ENCODE measurements at regions not wholly inside any gene's neighbourhood (a gene's known extent, or its start where the extent isn't known, plus 50 kb on each side); places are given as distances from the start of the nearest gene placed in this dataset.
"Not testable (repeated sequence)": the region's sequence is repeated elsewhere in the genome, so short reads cannot be mapped to it uniquely, and the experiment has no call there.

DNA sequence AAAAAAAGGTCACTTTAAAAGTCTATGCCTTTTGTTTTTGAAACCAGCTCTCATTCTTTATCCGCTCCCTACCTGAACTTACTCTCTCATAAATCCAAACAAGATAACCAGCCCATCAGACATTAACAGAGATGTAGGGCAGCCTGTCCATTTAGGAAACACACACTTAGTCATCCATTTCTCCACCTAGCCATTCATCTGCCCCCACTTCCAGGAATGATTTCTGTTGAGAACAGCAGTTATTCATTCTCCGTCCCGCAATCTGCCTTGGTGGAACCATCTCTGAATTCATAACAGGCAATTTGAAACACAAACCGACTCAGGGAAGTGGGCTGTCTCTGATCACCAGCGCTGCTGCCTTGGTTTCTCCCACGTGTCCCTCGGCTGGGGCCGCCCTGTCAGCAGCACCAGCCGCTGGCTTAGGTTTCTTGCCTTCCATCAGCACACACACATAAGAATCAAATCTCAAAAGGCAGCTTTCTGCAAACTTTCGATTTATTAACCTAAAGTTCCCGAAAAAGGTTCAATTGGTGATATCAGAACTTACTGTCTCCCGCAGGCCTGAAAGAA, 528.2 kb upstream of the NRP1 start:
- no peak for DNase-seq (ENCODE audit: low read depth, low spot score)

DNA sequence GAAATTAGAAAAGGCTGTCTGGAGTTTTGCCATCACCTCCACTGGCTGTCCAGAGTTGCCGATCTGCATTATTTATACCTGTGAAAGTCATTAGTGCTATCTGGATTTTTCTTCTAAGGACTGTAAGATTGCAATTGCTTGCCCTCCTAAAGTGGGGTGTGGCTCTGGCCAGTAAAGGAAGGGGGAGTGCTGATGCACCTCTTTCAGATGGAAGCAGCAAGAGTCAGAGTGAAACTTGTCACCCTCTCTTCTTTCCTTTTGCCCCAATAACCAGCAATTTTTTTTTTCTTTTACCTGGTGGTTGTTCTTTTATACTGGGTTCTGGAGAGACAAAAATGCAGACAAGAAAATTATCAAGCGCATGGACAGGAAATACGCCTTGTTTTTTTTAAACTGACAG, 527.4 kb upstream of the NRP1 start:
- no peak for DNase-seq (ENCODE audit: low read depth, low spot score)

DNA sequence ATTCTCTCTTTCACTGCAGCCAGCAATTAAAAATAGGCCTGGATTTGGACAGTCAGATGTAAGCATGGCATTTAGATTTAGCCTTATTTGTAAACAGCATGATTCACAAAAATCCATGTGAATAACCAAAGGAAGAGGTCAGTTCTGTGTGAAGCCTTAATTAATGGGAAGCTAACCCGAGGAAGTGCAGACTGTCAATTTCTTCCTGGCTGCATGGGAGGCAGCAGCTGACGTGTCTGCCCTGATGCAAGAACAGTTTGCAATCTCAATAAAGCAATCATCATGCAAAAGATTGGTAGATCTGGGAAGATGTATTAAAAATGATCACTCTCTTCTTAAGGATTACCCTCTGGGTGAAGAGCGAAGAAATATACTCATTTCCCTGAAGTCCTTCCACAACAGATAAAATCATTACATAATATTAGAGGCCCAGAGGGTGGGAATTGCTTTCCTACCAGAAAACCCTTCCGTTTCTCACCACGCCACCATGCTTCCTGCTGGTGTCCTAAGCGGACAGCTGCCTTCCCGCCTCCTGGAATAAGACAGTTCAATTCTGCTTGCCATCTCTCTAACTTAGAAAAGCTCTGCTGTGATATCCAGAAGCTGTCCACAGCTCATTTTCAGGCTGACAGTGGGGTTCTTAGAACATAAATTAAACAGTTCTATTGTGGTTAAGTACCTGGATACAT, 526.7 kb upstream of the NRP1 start:
- DNase-seq (ENCODE audit: low read depth, low spot score) = no peak

DNA sequence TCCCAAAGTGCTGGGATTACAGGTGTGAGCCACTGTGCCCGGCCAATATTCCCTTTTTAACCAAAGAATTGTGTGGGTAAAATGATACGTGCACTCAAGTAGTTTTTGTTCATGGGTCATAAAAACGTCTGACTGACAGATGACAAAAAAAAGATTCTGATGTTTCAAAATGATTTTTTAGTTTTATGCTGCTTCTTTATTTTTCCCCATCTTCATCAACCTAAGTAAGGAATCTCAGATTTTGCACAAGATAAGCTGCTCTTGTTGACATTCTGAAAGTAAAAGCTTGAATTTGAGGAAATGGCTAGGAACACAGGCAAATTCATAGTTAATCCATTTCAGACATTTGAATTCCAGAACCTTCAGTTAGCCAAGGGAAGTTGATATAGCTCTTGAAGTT, 526.1 kb upstream of the NRP1 start:
- no peak for DNase-seq (ENCODE audit: low read depth, low spot score)

DNA sequence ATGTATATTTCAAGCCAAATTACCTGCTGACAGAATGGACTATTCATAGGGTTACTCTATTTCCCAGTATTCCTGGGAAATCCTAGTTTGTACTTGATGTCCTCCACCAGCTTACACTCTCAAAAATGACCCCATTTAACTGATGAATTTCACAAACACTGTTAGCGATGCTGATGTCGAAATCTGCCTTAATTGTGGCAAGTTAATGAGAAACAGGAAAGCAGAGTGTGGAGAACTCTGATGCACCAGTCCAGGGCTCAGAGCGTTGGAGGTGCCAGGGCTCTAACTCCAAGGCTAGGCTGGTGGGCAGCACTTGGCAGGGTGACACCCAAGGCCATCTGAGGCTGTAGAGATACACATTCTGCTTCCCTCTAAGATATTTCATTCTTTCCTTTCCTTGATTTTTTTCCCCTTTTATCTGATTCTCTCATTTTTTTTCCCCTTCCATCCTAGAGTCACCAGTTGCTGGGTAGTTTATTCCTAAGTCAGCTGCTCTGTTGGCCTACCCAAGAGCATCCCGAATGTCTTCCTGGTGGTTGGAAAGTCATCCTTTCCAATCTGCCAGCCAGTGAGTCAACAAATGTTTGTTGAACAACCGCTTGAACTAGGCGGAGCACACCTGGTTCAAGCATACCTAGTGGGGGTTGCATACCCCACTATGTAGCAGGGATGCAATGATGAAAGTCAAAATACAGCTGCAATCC, 525.0 kb upstream of the NRP1 start:
- DNase-seq (ENCODE audit: low read depth, low spot score) = no peak

DNA sequence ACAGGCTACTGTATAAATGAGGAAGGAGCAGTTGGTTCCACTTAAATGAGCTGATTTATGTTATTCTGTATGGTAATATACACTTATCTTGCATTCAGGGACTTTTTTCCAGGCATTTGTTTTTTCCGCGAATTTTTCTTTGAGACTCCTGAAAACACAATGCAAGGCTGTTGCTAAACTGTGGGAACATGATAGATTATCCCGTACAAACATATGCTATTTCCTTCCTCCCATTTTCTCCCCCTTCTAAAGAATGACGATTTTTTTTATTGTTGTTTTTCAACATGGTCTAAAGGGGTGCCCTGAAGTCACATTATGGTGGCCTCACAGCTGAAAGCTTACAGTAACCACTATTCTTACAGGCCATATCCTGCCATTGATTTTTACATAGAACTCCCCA, 523.9 kb upstream of the NRP1 start:
- DNase-seq (ENCODE audit: low read depth, low spot score) = no peak

DNA sequence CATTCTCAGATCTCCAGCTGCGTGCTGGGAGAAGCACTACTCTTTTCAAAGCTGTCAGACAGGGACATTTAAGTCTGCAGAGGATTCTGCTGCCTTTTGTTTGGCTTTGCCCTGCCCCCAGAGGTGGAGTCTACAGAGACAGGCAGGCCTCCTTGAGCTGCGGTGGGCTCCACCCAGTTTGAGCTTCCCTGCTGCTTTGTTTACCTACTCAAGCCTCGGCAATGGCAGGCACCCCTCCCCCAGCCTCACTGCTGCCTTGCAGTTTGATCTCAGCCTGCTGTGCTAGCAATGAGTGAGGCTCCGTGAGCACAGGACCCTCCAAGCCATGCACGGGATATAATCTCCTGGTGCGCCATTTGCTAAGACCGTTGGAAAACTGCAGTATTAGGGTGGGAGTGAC, 518.8 kb upstream of the NRP1 start:
- not testable (repeated sequence) for DNase-seq (ENCODE audit: low read depth, low spot score)

DNA sequence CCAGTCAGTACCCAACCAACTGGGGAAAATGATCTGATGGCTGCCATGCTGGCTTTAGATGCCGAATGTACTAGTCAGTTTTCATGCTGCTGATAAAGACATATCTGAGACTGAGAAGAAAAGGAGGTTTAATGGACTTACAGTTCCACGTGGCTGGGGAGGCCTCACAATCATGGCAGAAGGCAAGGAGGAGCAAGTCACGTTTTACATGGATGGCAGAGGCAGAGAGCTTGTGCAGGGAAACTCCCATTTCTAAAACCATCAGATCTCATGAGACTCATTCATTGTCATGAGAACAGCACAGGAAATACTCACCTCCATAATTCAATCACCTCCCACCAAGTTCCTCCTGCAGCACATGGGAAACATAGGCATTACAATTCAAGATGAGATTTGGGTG, 508.9 kb upstream of the NRP1 start:
- DNase-seq (ENCODE audit: low read depth, low spot score) = no peak

DNA sequence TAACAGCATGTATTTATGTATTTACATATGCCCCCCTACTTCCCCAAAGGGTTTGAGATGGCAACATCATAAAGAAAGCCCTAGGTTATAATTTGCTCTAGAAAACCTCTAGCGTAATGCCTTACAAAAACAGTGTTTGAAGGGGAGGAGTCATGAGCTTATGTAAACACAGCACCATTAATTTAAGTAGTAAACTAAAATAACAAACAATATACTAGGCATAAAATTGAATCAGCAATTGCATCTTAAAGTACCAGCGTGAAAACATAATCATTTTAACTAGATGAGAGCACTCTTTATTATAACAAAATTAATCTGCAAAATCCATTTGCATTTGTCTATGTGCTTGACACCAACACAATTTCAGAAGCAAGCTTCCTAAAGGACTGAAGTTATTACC, 507.2 kb upstream of the NRP1 start:
- DNase-seq (ENCODE audit: low read depth, low spot score) = no peak

DNA sequence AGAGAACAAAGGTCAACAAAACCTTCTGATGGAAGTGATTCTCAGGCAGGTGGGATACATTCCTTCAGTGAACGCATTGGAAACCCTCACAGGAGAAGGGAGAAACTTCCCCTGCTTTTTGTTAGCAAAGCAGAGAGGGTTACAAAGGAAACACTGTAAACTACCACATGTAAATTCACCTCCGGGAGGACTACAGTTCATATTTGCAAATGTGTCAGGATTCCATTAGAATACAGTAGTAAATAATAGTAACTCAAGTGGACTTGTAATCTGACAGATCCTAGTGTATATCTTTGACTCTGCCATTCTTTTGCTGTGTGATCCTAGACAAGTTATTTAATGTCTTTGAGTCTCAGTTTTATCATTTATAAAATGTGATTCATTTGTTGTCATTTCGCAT, 504.3 kb upstream of the NRP1 start:
- no peak for DNase-seq (ENCODE audit: low read depth, low spot score)

DNA sequence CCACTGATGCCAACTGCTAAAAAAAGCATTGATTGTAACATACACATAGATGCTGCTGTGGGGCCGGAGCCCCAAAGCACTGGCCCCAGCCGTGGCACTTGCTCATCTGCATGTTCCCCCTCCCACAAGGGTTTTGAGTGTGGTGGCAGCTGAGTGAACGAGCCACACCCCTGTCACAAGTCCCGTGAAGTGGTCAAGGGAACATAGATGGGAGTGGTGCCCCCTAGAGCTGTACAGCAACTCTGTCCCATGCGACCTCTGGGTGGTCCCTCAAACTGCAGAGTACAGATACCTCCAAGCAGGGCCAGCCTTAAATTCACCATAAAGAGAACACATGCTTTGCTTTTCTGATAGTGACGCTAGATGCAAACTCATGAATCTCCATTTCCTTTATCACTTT, 503.3 kb upstream of the NRP1 start:
- no peak for DNase-seq (ENCODE audit: low read depth, low spot score)

DNA sequence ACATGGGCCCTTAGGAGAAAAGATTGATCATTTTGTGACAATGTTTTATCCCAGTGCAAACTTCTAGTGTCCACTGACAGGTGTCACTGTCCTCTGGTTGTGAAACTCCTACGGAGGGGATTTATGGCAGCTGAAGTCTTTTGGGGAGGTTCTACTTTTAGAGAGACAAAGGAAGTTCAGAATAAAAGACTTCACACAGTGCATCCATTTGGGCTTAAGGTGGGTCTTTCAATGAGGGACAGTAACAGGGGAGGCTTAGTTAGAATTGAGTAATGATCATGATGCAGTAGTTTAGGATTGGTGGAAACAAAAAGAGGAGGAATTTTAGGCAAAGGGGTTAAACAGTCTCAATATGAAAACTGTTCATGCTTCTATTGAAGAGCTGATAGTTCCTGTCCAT, 501.1 kb upstream of the NRP1 start:
- DNase-seq (ENCODE audit: low read depth, low spot score) = no peak

DNA sequence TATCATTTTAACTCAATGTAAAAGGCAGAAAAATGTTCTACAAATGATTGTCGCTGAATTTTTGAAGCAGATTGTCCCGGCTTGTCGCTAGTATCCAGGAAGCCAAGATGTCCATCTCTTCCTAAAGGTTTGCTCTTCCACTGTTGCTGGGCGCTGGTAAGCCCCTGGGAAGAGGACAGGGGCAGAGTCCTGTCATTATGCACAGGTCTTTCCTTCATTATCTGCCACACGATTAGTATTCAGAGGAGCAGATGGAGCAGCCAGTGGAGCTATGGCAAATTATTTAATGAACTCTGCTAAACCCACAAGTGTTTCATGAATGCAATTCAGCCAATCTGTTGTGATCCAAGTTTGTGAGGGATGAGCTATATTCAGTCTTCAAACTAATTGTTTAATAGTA, 499.1 kb upstream of the NRP1 start:
- no peak for DNase-seq (ENCODE audit: low read depth, low spot score)

DNA sequence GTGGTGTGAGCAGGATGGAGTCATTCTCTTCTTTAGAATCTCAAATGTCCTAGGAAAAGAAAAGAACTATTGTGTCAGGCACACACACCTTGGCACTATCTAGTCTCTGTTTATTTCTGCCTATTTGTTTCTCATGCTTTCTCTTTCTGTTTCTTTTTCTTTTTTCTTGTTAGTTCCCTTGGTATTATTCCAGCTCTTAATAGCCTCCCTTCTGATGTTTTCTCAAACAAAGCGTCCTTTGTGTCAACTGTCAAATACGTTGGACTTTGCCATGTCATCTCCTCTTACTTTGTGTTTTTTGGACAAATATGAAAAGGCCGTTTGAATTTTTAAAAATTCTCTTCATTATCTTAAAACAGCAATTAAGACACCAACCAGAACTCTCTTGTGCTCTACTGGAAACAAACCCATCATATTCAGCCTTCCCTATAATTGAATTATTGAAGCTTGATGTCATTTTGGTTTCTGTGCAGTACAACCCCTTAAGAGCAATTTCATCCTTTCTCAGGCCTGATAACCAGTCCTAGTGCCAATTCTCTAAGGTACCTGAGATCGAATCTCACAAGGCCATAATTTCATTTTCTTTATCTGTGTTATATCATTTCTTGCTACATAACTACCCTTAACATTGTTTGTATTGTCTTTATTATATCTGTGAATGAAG, 497.8 kb upstream of the NRP1 start:
- no peak for DNase-seq (ENCODE audit: low read depth, low spot score)

DNA sequence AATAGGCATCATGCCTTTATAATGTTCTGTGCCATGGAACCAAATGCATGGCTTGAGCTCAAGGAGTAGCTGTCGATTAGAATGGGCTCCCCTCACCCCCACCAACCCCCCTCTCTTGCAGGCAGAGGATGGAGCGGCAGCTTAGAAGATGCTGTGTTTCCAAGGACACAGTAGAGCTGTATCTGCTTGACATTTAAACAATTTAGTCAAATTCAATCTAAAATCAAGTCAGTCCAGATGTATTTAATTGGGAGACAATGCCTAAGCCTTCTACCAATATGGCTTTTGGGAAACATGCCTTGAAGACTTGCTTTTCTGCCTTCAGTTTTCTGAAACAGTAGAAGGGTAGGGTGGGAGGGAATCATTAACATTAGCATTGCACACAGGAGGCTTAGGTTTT, 497.1 kb upstream of the NRP1 start:
- DNase-seq (ENCODE audit: low read depth, low spot score) = no peak

DNA sequence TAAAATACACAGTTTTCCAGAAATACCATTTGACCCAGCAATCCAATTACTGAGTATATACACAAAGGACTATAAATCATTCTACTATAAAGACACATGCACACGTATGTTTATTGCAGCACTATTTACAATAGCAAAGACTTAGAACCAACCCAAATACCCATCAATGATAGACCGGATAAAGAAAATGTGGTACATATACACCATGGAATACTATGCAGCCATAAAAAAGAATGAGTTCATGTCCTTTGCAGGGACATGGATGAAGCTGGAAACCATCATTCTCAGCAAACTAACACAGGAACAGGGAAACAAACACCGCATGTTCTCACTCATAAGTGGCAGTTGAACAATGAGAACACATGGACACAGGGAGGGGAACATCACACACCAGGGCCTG, 495.4 kb upstream of the NRP1 start:
- DNase-seq (ENCODE audit: low read depth, low spot score) = not testable (repeated sequence)

DNA sequence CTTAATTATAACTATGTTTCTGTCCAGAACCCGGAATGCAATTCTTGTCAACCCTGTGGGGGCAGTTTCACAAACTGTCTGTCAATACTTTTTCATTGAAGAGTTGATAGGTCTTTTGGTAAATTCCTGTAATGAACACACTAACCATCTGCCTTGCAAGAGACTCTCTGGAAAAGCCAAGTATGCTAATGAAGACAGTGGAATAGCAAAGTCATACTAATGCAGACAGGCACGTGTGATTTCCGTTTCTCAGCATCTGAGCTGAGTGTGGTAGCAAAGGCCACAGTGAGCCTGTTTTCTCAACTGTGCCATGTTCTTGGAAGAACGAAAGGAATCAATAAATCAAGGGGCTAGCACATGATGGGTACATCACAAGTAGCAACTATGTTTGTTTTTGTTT, 494.1 kb upstream of the NRP1 start:
- DNase-seq (ENCODE audit: low read depth, low spot score) = no peak

DNA sequence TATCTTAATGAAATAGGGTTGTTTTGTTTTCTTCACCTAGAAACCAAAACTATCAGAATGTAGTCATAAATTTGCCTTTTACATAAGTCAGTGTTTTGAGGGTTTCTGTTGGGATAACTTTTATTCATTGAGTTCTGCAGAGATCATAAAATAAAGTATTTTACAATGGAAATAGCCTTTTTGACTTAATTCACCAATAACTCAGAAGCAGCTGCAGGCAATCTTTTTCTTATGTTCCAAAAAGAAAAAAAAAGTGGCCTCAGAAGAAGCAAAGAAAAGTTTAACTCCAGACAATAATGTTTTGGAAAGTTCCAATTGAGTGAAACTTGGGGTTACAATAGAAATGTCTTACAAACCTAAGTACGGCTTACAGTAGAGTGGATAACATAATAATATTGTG, 491.7 kb upstream of the NRP1 start:
- DNase-seq (ENCODE audit: low read depth, low spot score) = no peak

DNA sequence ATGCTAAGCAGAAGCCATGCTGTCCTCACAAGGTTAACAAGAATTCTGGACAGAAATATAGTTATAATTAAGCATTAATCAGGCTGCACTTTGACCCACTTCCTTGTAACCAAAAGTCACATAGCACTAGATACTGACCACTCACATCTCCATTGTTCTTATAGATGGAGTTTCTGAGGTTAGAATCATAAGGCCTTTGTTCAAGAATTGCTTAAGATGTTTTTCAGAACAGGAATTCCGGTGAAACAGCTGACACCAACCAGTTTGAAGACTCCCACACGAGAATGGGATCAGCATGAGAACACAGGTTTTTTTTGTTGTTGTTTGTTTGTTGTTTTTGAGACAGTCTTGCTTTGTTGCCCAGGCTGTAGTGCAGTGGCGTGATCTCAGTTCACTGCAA, 488.3 kb upstream of the NRP1 start:
- DNase-seq (ENCODE audit: low read depth, low spot score) = no peak

DNA sequence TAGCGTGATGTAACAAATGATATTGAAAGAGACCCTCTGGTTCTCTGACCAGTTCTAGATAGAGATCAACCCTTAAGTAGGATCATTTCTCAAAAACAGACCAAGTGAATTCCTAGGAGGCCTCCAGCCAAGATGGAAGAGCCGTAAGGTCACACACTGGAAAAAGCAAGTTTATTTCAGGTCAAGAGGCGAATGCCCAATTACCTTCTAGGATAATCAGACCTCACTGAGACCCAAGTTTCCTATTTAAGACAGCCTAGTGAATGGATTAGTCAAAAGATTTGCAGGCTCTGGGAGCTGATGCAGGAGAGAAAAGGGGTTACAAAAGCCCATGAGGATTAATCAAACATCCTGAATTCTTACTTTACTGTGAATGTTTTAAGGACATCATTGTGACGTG, 486.1 kb upstream of the NRP1 start:
- no peak for DNase-seq (ENCODE audit: low read depth, low spot score)

DNA sequence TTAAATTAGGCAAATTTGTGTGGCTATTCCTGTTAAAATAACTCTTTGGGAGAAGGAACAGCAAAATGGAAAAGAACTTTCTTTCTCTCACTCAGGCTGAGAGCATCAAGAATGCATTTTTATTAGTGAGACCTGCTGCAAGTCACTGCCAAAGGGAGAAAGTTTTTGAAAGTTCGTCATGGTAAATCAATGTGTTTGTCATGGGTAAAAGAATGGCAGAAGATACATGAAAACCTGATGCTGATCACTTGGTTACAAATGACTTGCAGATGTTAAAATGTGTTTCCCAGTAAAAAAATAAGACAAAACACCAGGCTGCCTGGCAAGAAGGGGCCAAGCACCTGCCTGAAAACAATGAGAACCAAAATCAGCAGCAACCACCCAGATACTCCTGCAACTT, 484.7 kb upstream of the NRP1 start:
- DNase-seq (ENCODE audit: low read depth, low spot score) = no peak

DNA sequence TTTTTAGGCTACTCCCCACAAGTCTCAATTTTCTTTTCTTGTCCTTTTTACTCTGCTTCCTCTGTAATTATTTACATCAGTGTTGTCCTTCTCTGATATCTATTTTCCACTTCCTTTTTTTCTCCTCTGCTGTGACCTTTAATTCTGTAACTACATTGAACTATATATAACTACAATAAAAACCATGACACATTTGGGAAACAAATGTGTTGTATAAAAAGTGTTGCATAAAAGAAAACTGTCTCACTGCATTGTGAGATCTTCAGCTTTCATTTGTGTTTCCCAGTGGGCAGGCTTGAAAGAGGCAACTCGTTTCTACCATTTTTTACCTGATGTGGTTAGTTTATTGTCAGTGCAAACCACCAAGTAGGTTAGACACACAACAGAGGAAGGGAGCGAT, 483.9 kb upstream of the NRP1 start:
- no peak for DNase-seq (ENCODE audit: low read depth, low spot score)

DNA sequence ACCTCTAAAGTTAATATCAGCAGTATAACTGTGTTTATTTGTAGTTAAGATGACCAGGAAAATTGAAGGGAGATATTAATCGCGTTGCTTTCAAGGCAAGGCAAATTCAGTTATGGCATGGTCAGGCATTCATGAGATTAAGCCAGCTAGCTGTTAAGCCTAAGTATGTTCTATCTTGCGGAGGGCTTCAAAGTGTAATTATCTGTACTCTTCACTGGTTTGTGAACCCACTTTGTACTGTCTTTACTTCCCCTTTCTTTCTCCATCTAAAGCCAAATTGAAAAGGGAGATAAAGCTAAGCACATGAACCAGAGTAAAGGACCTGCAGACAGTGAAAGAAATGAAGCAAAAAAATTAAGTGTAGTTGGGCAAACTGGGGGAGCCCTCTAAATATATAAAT, 483.1 kb upstream of the NRP1 start:
- DNase-seq (ENCODE audit: low read depth, low spot score) = no peak
